ENCODE measurements at regions not wholly inside any gene's neighbourhood (a gene's known extent, or its start where the extent isn't known, plus 50 kb on each side); places are given as distances from the start of the nearest gene placed in this dataset.

GRCh38 chr2:166764702-166765101 lies 123.6 kb upstream of the XIRP2 start:
- Histone ChIP-seq H3K36me3 (ENCODE audit: control insufficient read depth in 2 of 2, extremely low read depth in 1 of 2, insufficient read depth in 2 of 2, low read length in 2 of 2) (no peaks in the 10 kb centered on the region), H3K27me3 (ENCODE audit: control insufficient read depth in 2 of 2, insufficient read depth in 2 of 2, low read length in 2 of 2) (no peaks in the 10 kb centered on the region), H2AFZ (ENCODE audit: low read depth, low read length) (no peak overlapping the region), H4K20me1 (replicated peaks; ENCODE audit: control insufficient read depth, extremely low read depth, insufficient read depth, low read length) (no peaks in the 10 kb centered on the region), H3K79me2 (ENCODE audit: control insufficient read depth, insufficient read depth, low read length) (no peaks in the 10 kb centered on the region), H3K4me2 (ENCODE audit: insufficient read depth, low read length) (no peak overlapping the region), H3K9ac (replicated peaks; ENCODE audit: extremely low read depth, insufficient read depth, low read length) (no peak overlapping the region), H3K4me1 (ENCODE audit: control insufficient read depth, extremely low read depth, insufficient read depth, low read length) (no peaks in the 10 kb centered on the region), H3K9me3 (replicated peaks; ENCODE audit: control insufficient read depth, insufficient read depth, low read length) (no peaks in the 10 kb centered on the region), H3K27ac (ENCODE audit: insufficient read depth, low read depth, low read length) (no peak overlapping the region), H3K4me3 (replicated peaks in 1 of 3; ENCODE audit: insufficient read depth in 1 of 3, low read depth in 1 of 3, low read length in 3 of 3) (no peak overlapping the region), H3K9me1 (replicated peaks; ENCODE audit: control insufficient read depth, extremely low read depth, insufficient read depth, low read length) (no peaks in the 10 kb centered on the region)
- ChIA-PET POLR2A (no interaction called here), CTCF (no interaction called here)
- no TSS peak for BruUV-seq (replicated peaks)
- FAIRE-seq: no peak
- TF ChIP-seq MYC (IDR thresholded peaks at IDR 0.05; ENCODE audit: low read depth, low read length) (no peak), POLR2AphosphoS5 (IDR thresholded peaks at IDR 0.05; ENCODE audit: insufficient read depth, low read depth, low read length) (no peak), FOS (IDR thresholded peaks at IDR 0.05; ENCODE audit: borderline replicate concordance, insufficient read depth, low read length) (no peak), EZH2 (IDR thresholded peaks at IDR 0.05; ENCODE audit: borderline replicate concordance, low read depth, low read length, severe bottlenecking) (no peak), POLR2A (IDR thresholded peaks at IDR 0.05; ENCODE audit: low read depth, low read length) (no peak), CTCF (IDR thresholded peaks at IDR 0.05; ENCODE audit: extremely low read depth in 1 of 2, insufficient read depth in 1 of 2, low read depth in 1 of 2, low read length in 2 of 2) (no peak), GATA2 (IDR thresholded peaks at IDR 0.05; ENCODE audit: insufficient read depth, insufficient read length, low read depth, low read length) (no peak), JUN (IDR thresholded peaks at IDR 0.05; ENCODE audit: borderline replicate concordance, insufficient read depth, insufficient read length, low read depth) (no peak), MAX (IDR thresholded peaks at IDR 0.05; ENCODE audit: insufficient read depth, insufficient read length) (no peak)
- DNase-seq (ENCODE audit: low read depth, low spot score): no peak
- dilution Hi-C loops (cut with MboI; ENCODE audit: extremely low pct_ligation_motif_present, low sequenced_read_pairs): no loop called here
- intact Hi-C loops (cut with micrococcal nuclease): no loop called here
